Lower leg skin (tissue), 4 donors: ENCODE measurements at regions not wholly inside any gene's neighbourhood (a gene's known extent, or its start where the extent isn't known, plus 50 kb on each side); places are given as distances from the start of the nearest gene placed in this dataset.

ENCODE experiments used
- DNase-seq, 2 donors: peaks; one replicate each; pipeline ENCODE4 v3.0.0-alpha.2; 2019; ENCODE audit warnings: low spot score in 2 of 2
- H3K4me3 ChIP-seq: fragments of 200-600 bp; sonication (generic); 2 replicates; pipeline ENCODE4 v1.5.1; 2017; ENCODE audit warnings: mild to moderate bottlenecking, low read depth; ENCODE audit not compliant: poor library complexity, severe bottlenecking
- POLR2A ChIP-seq, 2 donors: fragments of 450-650 bp; IDR thresholded peaks; one replicate each; pipeline ENCODE4 v1.6.1; 2016 to 2017; ENCODE audit warnings: antibody characterized with exemption in 2 of 2, mild to moderate bottlenecking in 1 of 2, moderate library complexity in 1 of 2
- WGBS, 2 donors: methylation state at CpG; one replicate each; pipeline ENCODE4 v1.1.5; 2018; 5-methylcytosine and 5-hydroxymethylcytosine counted together
- intact Hi-C: fragments of 100-400 bp; cut with DNase I; formaldehyde crosslinking; loops from one replicate; pipeline ENCODE4 v1.15.0; 2023; ENCODE audit warnings: low total_unique reads
- TF ChIP-seq, protein P1 (sequence below), 3 donors: fragments of 450-650 bp; IDR thresholded peaks; one replicate each; pipeline ENCODE4 v1.5.1; 2016; ENCODE audit warnings: antibody characterized with exemption in 3 of 3, mild to moderate bottlenecking in 3 of 3, moderate library complexity in 2 of 3

DNA sequence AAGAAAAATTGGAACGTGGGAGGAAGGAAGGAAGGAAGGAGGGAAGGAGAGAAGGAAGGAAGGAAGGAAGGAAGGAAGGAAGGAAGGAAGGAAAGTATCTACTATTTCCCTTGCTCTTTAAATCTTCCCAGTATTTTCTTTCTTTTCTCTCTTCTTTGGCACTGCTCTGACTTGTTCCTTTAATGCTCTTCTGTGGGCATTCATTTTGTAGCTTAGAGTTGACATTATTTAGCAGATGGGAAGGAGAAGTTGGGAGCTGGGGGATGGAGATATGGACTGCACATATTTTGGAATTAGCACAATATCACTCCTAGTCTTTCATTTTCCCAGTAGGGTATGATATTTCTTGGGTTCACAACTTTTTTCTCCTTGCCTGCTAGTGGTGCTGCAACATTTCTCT, 152.2 kb downstream of the TFAP2B start:
- DNase-seq, result no peak
- no peak for TF ChIP-seq POLR2A (IDR thresholded peaks at IDR 0.05)
- TF ChIP-seq, protein P1, sequence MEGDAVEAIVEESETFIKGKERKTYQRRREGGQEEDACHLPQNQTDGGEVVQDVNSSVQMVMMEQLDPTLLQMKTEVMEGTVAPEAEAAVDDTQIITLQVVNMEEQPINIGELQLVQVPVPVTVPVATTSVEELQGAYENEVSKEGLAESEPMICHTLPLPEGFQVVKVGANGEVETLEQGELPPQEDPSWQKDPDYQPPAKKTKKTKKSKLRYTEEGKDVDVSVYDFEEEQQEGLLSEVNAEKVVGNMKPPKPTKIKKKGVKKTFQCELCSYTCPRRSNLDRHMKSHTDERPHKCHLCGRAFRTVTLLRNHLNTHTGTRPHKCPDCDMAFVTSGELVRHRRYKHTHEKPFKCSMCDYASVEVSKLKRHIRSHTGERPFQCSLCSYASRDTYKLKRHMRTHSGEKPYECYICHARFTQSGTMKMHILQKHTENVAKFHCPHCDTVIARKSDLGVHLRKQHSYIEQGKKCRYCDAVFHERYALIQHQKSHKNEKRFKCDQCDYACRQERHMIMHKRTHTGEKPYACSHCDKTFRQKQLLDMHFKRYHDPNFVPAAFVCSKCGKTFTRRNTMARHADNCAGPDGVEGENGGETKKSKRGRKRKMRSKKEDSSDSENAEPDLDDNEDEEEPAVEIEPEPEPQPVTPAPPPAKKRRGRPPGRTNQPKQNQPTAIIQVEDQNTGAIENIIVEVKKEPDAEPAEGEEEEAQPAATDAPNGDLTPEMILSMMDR (IDR thresholded peaks at IDR 0.05), result no peak
- intact Hi-C loops, result no loop called here
- no peak overlapping the region for H3K4me3 ChIP-seq
- WGBS, 2 donors, result 43 to 67% methylated on average over 1 of the region's 1 CpG

- WGBS, 2 donors, result 82 to 86% methylated on average over 2 of the region's 2 CpGs
- no peak overlapping the region for H3K4me3 ChIP-seq
- no peak for DNase-seq
- TF ChIP-seq, protein P1 (IDR thresholded peaks at IDR 0.05), result no peak
- no peak for TF ChIP-seq POLR2A (IDR thresholded peaks at IDR 0.05)
- intact Hi-C loops, result no loop called here
These were observed 154.8 kb downstream of the TFAP2B start for GRCh38 chr6:50973464-50973863.

DNA sequence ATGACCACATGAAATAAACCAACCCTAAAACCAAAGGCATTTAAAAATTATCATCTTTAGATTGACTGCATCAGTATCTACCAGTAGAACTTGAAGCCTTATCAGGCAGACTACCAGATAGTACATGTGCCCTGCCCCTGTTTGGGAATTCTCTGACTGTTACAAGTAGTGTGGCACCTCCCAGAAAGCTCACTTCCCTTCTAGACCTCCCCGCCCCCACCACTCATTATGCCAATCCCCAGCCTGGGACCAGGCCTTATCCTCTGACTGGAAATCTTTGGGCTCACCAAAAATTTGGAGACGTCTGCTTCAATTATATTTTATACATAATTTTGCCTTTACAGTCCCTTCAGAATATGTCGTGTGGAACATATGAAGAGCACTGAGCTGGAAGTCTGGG, 155.6 kb downstream of the TFAP2B start:
- DNase-seq, result no peak
- WGBS, 2 donors, result 86 to 94% methylated on average over 3 of the region's 3 CpGs
- TF ChIP-seq, protein P1 (IDR thresholded peaks at IDR 0.05), result no peak
- no peak for TF ChIP-seq POLR2A (IDR thresholded peaks at IDR 0.05)
- H3K4me3 ChIP-seq, result no peak overlapping the region
- intact Hi-C loops, result no loop called here

DNA sequence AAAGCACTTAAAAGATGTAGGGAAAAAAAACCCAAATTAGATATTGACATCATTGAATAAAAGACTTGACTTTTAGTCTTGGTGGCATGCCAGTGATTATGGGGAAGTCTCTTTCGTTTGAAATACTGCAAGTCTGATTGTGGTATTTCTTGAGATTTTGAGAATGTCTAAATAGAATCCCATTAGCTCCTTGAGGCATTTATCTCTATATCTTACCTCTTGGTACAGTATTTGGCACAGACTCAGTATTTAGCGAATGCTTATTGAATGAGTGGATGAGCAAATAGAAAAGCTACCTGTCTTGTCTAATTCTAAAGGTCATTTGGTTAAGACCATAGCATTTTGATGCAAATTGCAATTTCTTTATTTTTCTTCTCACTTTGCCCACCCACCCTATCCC, 156.5 kb downstream of the TFAP2B start:
- intact Hi-C loops, result no loop called here
- 52 to 55% methylated on average over 2 of the region's 2 CpGs for WGBS, 2 donors
- TF ChIP-seq POLR2A (IDR thresholded peaks at IDR 0.05), result no peak
- TF ChIP-seq, protein P1 (IDR thresholded peaks at IDR 0.05), result no peak
- no peak overlapping the region for H3K4me3 ChIP-seq
- DNase-seq, result no peak

- WGBS, 2 donors, result 94 to 97% methylated on average over 2 of the region's 2 CpGs
- H3K4me3 ChIP-seq, result no peak overlapping the region
- no peak for TF ChIP-seq POLR2A (IDR thresholded peaks at IDR 0.05)
- TF ChIP-seq, protein P1 (IDR thresholded peaks at IDR 0.05), result no peak
- no peak for DNase-seq
- intact Hi-C loops, result no loop called here
These were observed 158.2 kb downstream of the TFAP2B start for GRCh38 chr6:50976907-50977306.

- no peak overlapping the region for H3K4me3 ChIP-seq
- 78 to 86% methylated on average over 1 of the region's 1 CpG for WGBS, 2 donors
- no peak for TF ChIP-seq POLR2A (IDR thresholded peaks at IDR 0.05)
- TF ChIP-seq, protein P1 (IDR thresholded peaks at IDR 0.05), result no peak
- no peak for DNase-seq
- intact Hi-C loops, result no loop called here
These were observed 159.1 kb downstream of the TFAP2B start for GRCh38 chr6:50977796-50978195.
